ENCODE measurements at regions not wholly inside any gene's neighbourhood (a gene's known extent, or its start where the extent isn't known, plus 50 kb on each side); places are given as distances from the start of the nearest gene placed in this dataset.
"Not testable (repeated sequence)": the region's sequence is repeated elsewhere in the genome, so short reads cannot be mapped to it uniquely, and the experiment has no call there.

GRCh38 chr5:36739751-36740221 lies 133.4 kb downstream of the SLC1A3 start:
- peak in 2 of 3 donors; percentile 22 to 59 for DNase-seq (ENCODE audit: low read depth in 3 of 3, low spot score in 1 of 3)

DNA sequence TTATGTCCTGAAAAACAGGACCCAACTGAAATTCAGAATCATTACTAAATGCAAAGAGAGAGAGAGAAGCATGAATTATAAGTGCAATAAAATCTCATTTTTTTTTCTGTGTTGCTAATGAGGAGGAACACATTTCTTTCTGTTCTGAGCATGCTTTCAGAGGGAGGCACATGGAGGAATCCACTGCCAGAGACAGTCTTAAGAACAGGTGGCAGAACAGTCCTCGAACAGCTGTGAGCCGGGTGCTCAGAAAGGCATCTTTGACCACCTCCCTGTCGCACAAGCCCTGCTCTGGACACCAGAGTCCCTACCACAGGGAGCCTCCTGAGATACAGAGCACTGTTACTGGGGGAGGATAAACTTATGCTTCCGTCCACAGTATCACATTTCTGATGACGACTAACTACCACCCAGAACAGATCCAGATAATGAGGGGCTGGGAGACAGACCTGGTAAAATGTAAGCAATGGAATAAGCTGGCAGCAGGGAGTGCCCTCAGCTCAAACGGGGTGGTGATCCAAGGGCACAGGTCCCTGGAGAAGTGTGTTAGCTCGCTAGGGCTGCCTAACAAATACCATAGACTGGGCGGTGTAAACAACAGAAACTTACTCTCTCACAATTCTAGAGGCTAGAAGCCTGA lies 134.0 kb downstream of the SLC1A3 start:
- no peak for DNase-seq (ENCODE audit: low read depth in 3 of 3, low spot score in 1 of 3)

GRCh38 chr5:36741128-36741527 lies 134.7 kb downstream of the SLC1A3 start:
- no peak for DNase-seq (ENCODE audit: low read depth in 3 of 3, low spot score in 1 of 3)

DNA sequence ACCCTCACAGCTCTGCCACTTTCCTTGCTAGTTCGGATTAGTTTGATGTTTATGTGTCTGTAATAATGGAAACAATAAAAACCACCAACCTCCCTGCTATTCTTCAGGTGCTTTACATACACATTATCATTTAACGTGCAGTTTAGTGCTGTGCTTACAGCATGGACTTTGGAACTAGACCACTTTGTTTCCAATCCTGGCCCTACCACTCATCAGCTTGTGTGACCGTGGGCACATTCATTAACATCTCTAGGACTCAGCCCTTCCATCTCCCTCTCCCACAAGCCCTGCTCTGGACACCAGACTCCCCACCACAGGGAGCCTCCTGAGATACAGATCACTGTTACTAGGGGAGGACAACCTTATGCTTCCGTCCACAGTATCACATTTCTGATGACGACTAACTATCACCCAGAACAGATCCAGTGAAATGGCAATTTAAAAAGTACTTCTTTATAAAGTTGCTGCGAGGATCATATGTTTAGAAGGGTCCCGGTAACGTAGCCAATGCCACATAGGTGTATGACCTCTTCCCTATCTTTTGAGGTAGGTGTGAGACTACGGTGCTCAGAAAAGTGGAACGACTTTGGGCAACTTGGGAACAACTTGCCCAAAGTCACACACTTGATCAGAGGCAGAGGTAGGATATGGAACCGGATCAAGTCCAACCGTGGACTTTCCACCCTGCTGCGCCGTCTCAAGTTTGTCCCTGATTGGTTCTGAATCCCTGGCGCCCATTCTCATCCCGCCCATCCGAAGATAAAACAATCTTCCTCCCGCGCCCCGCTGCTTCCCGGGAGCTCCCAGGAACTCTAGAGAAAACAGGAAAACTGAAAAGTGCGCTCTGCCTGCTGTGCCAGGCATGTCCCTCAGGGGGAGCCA lies 132.4 kb upstream of the NIPBL start:
- no peak for DNase-seq (ENCODE audit: low read depth in 3 of 3, low spot score in 1 of 3)

- DNase-seq (ENCODE audit: low read depth in 3 of 3, low spot score in 1 of 3): no peak
Observed at GRCh38 chr5:36744773-36745589, 131.6 kb upstream of the NIPBL start.

- not testable (repeated sequence) for DNase-seq (ENCODE audit: low read depth in 3 of 3, low spot score in 1 of 3)
Observed at GRCh38 chr5:36747794-36748193, 128.8 kb upstream of the NIPBL start.

GRCh38 chr5:36751886-36752285 lies 124.7 kb upstream of the NIPBL start:
- no peak for DNase-seq (ENCODE audit: low read depth in 3 of 3, low spot score in 1 of 3)

GRCh38 chr5:36755342-36755741 lies 121.2 kb upstream of the NIPBL start:
- no peak for DNase-seq (ENCODE audit: low read depth in 3 of 3, low spot score in 1 of 3)

DNA sequence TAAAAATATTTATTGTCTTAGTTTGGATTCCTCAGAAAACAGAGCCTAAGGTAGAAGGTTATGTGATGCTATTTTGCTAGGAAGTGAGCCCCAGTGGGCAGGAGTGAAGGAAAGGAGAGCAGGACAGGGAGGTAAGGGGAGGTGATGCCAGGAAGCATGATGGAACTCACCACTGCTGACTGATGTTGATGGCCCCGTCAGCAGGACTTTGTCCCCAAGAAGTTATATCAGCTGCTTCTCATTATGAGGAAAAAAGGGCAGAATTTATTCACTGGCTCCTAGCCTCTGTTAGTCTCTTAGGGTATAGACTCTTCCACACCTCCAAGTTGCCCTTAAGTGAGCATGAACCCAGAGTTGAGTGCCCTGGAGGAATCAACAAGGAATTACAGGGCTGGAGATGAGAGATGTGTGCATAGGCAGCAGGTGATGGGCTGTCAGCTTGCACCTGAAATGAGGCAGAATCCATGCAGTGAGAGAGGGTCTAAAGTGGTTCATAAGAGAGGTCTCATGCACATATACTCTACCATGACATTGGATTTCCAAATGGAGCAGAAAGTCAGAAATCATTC lies 120.6 kb upstream of the NIPBL start:
- DNase-seq (ENCODE audit: low read depth in 3 of 3, low spot score in 1 of 3): no peak

DNA sequence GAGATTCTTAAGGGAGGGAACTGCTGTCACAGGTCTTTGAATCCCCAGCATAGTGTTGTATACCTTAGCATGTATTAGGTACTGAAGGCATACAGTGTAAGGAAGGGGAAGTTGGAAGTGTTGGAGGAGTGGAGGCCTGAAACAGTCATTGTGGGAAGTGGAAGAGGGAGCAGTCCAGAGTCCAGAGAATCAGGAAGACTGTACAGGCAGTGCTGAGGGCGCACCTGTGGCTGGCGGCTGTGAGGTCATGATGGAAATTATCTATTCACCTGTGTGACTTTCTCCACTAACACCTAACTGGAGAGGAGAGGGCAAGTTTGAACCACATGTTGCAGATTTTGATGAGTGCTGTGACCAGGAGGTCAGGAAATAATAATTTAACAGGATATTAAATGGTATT lies 119.7 kb upstream of the NIPBL start:
- no peak for DNase-seq (ENCODE audit: low read depth in 3 of 3, low spot score in 1 of 3)

DNA sequence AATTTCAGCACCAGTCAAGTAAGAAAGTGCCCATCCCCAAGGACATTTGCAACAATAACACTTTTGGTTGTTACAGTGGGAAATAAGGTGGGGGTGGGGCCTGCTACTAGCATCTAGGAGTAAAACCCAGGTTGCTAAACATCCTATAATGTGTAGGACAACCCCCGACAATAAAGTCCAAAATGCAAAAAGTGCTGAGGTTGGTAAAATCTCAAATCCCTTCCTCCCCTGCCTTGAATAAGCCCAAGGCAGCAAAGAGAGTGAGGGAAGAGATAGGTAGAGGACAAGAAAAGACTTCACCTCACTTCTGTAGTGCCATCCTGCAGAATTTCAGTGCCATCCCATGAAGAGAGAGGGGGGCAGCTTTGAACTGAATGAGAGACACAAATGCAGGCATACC lies 117.5 kb upstream of the NIPBL start:
- no peak for DNase-seq (ENCODE audit: low read depth in 3 of 3, low spot score in 1 of 3)

DNA sequence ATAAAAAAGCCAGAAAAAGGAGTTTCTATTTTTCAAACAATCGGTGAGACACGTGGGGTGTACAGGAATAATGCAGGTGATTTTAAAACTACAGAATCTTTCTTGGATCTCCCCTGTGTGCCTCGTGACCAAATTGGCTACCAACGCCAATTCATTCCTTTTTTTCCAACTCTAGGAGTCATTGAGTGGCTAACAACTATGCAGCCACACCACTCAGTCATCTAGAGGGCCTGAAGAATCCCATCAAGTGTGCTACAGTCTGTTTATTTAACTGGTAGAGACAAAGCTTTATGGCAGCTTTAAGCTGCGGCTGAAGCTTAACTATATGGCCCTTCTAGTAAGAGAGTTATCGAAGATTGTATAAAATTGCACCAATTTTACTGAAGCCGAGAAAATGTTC lies 113.1 kb upstream of the NIPBL start:
- no peak for DNase-seq (ENCODE audit: low read depth in 3 of 3, low spot score in 1 of 3)

DNA sequence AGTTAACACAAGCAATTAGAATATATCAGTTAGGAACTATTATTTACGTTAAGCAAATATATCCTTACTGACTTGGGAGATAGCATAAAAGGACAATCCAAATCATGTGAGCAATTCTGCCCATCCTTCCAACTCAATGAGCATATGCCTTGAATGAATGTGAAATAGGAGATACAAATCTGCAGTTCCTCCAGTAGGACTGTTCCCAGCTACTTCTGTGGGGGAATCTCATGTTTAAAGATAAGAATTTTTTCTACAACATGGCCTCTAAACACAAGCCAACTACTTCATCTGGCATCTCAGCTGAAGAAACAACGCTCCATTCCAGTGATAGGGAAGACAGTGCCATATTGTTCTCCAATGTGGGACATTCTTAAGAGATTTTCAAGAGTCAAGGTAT lies 110.7 kb upstream of the NIPBL start:
- no peak for DNase-seq (ENCODE audit: low read depth in 3 of 3, low spot score in 1 of 3)

GRCh38 chr5:36766981-36767380 lies 109.6 kb upstream of the NIPBL start:
- no peak for DNase-seq (ENCODE audit: low read depth in 3 of 3, low spot score in 1 of 3)

GRCh38 chr5:36768450-36768849 lies 108.1 kb upstream of the NIPBL start:
- DNase-seq (ENCODE audit: low read depth in 3 of 3, low spot score in 1 of 3): no peak

- no peak for DNase-seq (ENCODE audit: low read depth in 3 of 3, low spot score in 1 of 3)
Observed at GRCh38 chr5:36769129-36769770, 107.3 kb upstream of the NIPBL start.

DNA sequence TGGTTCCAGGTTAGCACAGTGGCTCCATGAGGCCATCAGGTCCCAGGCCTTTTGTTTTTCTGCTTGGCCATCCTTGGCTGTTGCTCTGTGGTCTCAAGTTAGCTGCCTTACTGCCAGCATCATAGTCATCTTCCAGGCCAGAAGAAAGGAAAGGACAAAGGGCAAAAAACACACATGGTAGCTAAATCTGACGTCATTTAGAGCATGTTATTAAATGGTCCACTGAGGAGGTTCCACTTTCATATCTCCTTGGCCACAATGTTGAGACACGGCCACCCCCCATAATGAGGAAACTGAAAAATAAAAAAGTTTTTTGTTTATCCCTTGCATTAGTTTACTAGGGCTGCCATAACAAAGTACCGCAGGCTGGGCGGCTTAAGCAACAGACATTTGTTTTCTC lies 106.4 kb upstream of the NIPBL start:
- DNase-seq (ENCODE audit: low read depth in 3 of 3, low spot score in 1 of 3): no peak

DNA sequence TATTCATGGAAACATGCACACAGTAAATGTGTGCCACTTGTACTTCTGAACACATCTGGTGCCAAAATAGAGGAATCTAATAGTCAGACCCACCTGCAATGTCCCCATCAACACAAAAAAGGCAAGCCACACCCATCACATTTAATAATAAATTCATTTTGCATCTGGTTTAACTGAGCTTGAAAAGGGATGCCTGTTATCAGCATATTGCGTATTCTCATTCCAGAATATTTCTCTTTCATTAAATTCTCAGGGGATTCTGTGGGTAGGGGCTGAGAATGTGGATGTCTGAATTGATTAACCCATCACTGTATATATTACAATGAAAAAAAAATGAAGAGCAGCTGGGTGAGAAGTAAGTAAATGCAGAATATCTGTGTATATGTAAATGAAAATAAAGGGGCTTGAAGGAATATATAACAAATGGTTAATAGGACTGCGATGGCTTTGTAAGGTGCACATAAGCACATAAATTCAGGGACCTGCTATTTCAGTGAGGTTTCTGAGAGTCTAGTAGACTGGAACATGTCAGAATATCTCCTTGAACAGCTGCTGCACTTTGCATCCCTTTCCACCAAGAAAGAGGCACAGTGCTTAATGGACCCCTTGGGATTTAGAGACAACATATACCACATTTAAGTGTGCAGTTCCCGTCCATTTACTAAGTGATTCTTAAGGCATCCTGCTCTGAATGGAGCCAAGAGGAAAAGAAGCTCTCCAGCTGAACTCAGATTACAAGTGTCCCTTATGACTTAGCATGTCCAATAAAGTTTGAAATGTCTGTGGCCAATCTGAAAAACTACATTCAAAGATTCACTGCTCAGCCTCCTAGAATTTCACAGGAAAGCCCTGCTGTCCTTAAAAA lies 104.1 kb upstream of the NIPBL start:
- DNase-seq (ENCODE audit: low read depth in 3 of 3, low spot score in 1 of 3): no peak

DNA sequence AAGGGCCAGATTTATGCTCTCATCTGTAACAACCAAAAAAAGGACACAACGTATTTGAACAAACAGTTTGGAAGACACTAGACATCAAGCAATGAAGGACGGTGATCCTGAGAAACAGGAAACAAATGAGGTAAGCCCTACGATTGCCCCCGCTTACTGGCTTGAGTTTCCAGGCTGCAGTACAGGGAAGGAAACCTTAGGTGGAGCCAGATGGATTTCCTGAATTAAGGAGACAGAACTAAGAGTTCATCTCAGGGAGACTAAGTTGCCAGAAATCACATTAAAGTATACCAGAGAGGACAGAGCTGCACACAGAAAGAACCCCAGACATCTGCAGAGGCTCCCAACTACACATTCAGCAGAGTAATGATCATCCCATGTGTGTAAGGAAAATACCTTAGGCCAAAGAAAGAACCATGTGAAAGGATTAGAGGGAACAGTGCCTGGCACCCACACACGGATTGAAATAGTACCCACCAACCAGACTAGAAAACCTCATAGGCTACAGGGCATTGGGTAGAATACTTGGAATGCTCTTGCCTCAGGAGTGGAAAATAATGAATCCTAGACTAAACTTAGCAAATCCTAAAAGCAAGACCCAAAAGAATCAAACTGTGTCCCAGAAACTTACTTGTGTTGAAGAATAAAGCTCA lies 99.3 kb upstream of the NIPBL start:
- DNase-seq (ENCODE audit: low read depth in 3 of 3, low spot score in 1 of 3): no peak
